PC-9 (cell line): ENCODE measurements at regions not wholly inside any gene's neighbourhood (a gene's known extent, or its start where the extent isn't known, plus 50 kb on each side); places are given as distances from the start of the nearest gene placed in this dataset.

Experiments used
- BruUV-seq: library from RNA; stranded (reverse); fragments of 400-500 nt; replicated peaks from 2 replicates; lab custom pipeline; 2021; lab: Mats Ljungman, UMichigan
- CTCF ChIA-PET: fragments of 300-600 bp; sonication (Branson Sonifier 250); formaldehyde crosslinking; loops from one replicate; lab custom pipeline; 2022; ENCODE audit warnings: antibody characterized with exemption; lab: Charles Lee
- POLR2A ChIA-PET: fragments of 300-600 bp; sonication (Branson Sonifier 250); formaldehyde crosslinking; loops from one replicate; lab custom pipeline; 2022; ENCODE audit warnings: antibody characterized with exemption; ENCODE audit not compliant: unreplicated experiment; lab: Charles Lee
- DNase-seq, 2 experiments: peaks; one replicate each; pipeline versions ENCODE4 v3.0.0 to v3.0.0-alpha.2; 2015 to 2022; ENCODE audit warnings: mixed read lengths in 1 of 2
- H2AFZ ChIP-seq: fragments of 200-600 bp; sonication (generic); 2 replicates; pipeline ENCODE4 v1.8.1; 2017; ENCODE audit warnings: antibody characterized with exemption
- H3F3A ChIP-seq: fragments of 200-600 bp; sonication (generic); 2 replicates; pipeline ENCODE4 v1.8.1; 2017; ENCODE audit warnings: antibody characterized with exemption, mild to moderate bottlenecking, low read depth; ENCODE audit not compliant: insufficient read depth
- H3K27ac ChIP-seq: fragments of 200-600 bp; sonication (generic); 2 replicates; pipeline ENCODE4 v1.6.1; 2016; ENCODE audit warnings: mixed run types
- H3K27me3 ChIP-seq: fragments of 200-600 bp; sonication (generic); 2 replicates; pipeline ENCODE4 v1.6.1; 2016; ENCODE audit warnings: low read depth, mixed run types; ENCODE audit not compliant: insufficient read depth
- H3K36me3 ChIP-seq: fragments of 200-600 bp; sonication (generic); 2 replicates; pipeline ENCODE4 v1.6.1; 2016; ENCODE audit warnings: low read depth, mixed run types
- H3K4me1 ChIP-seq: fragments of 200-600 bp; sonication (generic); replicated peaks from 2 replicates; pipeline ENCODE4 v1.6.1; 2016; ENCODE audit warnings: mixed run types; ENCODE audit not compliant: insufficient read depth
- H3K4me2 ChIP-seq: fragments of 200-600 bp; sonication (generic); 2 replicates; pipeline ENCODE4 v1.6.1; 2017; ENCODE audit warnings: mixed run types
- H3K4me3 ChIP-seq: fragments of 200-600 bp; sonication (generic); 2 replicates; pipeline ENCODE4 v1.6.1; 2016; ENCODE audit warnings: mixed run types
- H3K79me2 ChIP-seq: fragments of 200-600 bp; sonication (generic); 2 replicates; pipeline ENCODE4 v1.6.1; 2017; ENCODE audit warnings: low read depth, mixed run types
- H3K9me2 ChIP-seq: fragments of 200-600 bp; sonication (generic); 2 replicates; pipeline ENCODE4 v1.8.1; 2017; ENCODE audit warnings: mild to moderate bottlenecking; ENCODE audit not compliant: insufficient read depth
- H3K9me3 ChIP-seq: fragments of 200-600 bp; sonication (generic); 2 replicates; pipeline ENCODE4 v1.8.1; 2016; ENCODE audit warnings: low read depth; ENCODE audit not compliant: insufficient read depth
- H4K20me1 ChIP-seq: fragments of 200-600 bp; sonication (generic); 2 replicates; pipeline ENCODE4 v1.8.1; 2017; ENCODE audit not compliant: insufficient read depth
- CTCF ChIP-seq: fragments of 200-600 bp; sonication (generic); conservative IDR thresholded peaks from 2 replicates; pipeline ENCODE4 v1.6.1; 2017; ENCODE audit warnings: mixed run types, antibody characterized with exemption, mild to moderate bottlenecking, moderate library complexity
- EZH2 ChIP-seq: fragments of 200-600 bp; sonication (generic); IDR thresholded peaks from 2 replicates; pipeline ENCODE4 v1.8.0; 2017; ENCODE audit warnings: antibody characterized with exemption, low read depth
- intact Hi-C: fragments of 100-400 bp; cut with micrococcal nuclease; formaldehyde crosslinking; loops from one replicate; pipeline ENCODE4 v1.10.0; 2022; ENCODE audit not compliant: unreplicated experiment

GRCh38 chr3:64880916-64881315, 193.1 kb upstream of the ADAMTS9 start:
- TF ChIP-seq EZH2 (no peak), CTCF (no peak)
- intact Hi-C loops, result no loop called here
- no peak overlapping the region for H3K4me3 ChIP-seq
- no peaks in the 10 kb centered on the region for H3K36me3 ChIP-seq
- no peak overlapping the region for H3K4me2 ChIP-seq
- no peak overlapping the region for H3K27ac ChIP-seq
- H3F3A ChIP-seq, result peaks cover 16% of the 10 kb centered on the region
- no TSS peak for BruUV-seq
- no peak for DNase-seq
- ChIA-PET CTCF (no interaction called here), POLR2A (no interaction called here)
- no peaks in the 10 kb centered on the region for H3K27me3 ChIP-seq
- no peaks in the 10 kb centered on the region for H3K9me2 ChIP-seq
- no peak overlapping the region for H2AFZ ChIP-seq
- H3K4me1 ChIP-seq, result peaks cover 21% of the 10 kb centered on the region
- no peaks in the 10 kb centered on the region for H3K9me3 ChIP-seq
- no peaks in the 10 kb centered on the region for H3K79me2 ChIP-seq
- H4K20me1 ChIP-seq, result no peaks in the 10 kb centered on the region

GRCh38 chr3:64878362-64878761, 190.6 kb upstream of the ADAMTS9 start:
- Histone ChIP-seq H3K4me2 (peak overlapping the region; percentile 53), H3K4me1 (peaks cover 21% of the 10 kb centered on the region), H3K4me3 (peak overlapping the region; percentile 6; the same call in 1 of the 2 replicates), H3K27me3 (no peaks in the 10 kb centered on the region), H3F3A (peaks cover 16% of the 10 kb centered on the region), H3K27ac (peak overlapping the region; percentile 78), H4K20me1 (no peaks in the 10 kb centered on the region), H3K79me2 (no peaks in the 10 kb centered on the region), H2AFZ (no peak overlapping the region), H3K9me3 (no peaks in the 10 kb centered on the region), H3K9me2 (no peaks in the 10 kb centered on the region), H3K36me3 (no peaks in the 10 kb centered on the region)
- BruUV-seq, result no TSS peak
- peak; percentile 14 to 84 for DNase-seq
- POLR2A ChIA-PET, result no interaction called here
- CTCF ChIA-PET, result no interaction called here
- TF ChIP-seq EZH2 (no peak), CTCF (no peak)
- intact Hi-C loops, result loop anchor here (1.0 kb wide), 1 partner anchor 99 kb away; no protein-coding TSS in a partner anchor

GRCh38 chr3:64873400-64873799, 185.6 kb upstream of the ADAMTS9 start:
- Histone ChIP-seq H3K4me3 (no peak overlapping the region), H2AFZ (no peak overlapping the region), H3F3A (peaks cover 16% of the 10 kb centered on the region), H3K27me3 (no peaks in the 10 kb centered on the region), H3K27ac (peak overlapping the region; percentile 29; the same call in 1 of the 2 replicates), H3K4me1 (peaks cover 19% of the 10 kb centered on the region), H3K9me3 (no peaks in the 10 kb centered on the region), H3K4me2 (0 out of 2 replicates have a peak overlapping the region, but pooled peaks have one; percentile 7), H3K79me2 (no peaks in the 10 kb centered on the region), H3K36me3 (no peaks in the 10 kb centered on the region), H4K20me1 (no peaks in the 10 kb centered on the region), H3K9me2 (no peaks in the 10 kb centered on the region)
- peak; percentile 26 to 73 for DNase-seq
- intact Hi-C loops, result no loop called here
- CTCF ChIA-PET, result no interaction called here
- BruUV-seq, result no TSS peak
- POLR2A ChIA-PET, result interaction anchor here (0.6 kb wide), 1 partner anchor 44 kb away, joined by 3 read pairs; no protein-coding TSS in a partner anchor
- TF ChIP-seq EZH2 (no peak), CTCF (no peak)
